SU-DHL-6 (cell line): ENCODE measurements at regions not wholly inside any gene's neighbourhood (a gene's known extent, or its start where the extent isn't known, plus 50 kb on each side); places are given as distances from the start of the nearest gene placed in this dataset.

ENCODE experiments used
- EZH2phosphoT487 ChIP-seq: fragments of 200-600 bp; sonication (generic), shearing (Covaris generic); conservative IDR thresholded peaks from 2 replicates; pipeline ENCODE4 v1.6.1; 2018; ENCODE audit warnings: mild to moderate bottlenecking, antibody characterized with exemption, low read length, moderate library complexity, mixed read lengths
- TF ChIP-seq, protein P1 (sequence below): fragments of 200-600 bp; sonication (generic); IDR thresholded peaks from one replicate; pipeline ENCODE4 v1.5.1; 2017; ENCODE audit warnings: antibody characterized with exemption, mild to moderate bottlenecking, low read length, moderate library complexity; ENCODE audit not compliant: insufficient read depth, poor library complexity, severe bottlenecking

- TF ChIP-seq, protein P1, sequence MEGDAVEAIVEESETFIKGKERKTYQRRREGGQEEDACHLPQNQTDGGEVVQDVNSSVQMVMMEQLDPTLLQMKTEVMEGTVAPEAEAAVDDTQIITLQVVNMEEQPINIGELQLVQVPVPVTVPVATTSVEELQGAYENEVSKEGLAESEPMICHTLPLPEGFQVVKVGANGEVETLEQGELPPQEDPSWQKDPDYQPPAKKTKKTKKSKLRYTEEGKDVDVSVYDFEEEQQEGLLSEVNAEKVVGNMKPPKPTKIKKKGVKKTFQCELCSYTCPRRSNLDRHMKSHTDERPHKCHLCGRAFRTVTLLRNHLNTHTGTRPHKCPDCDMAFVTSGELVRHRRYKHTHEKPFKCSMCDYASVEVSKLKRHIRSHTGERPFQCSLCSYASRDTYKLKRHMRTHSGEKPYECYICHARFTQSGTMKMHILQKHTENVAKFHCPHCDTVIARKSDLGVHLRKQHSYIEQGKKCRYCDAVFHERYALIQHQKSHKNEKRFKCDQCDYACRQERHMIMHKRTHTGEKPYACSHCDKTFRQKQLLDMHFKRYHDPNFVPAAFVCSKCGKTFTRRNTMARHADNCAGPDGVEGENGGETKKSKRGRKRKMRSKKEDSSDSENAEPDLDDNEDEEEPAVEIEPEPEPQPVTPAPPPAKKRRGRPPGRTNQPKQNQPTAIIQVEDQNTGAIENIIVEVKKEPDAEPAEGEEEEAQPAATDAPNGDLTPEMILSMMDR: no peak
- no peak for TF ChIP-seq EZH2phosphoT487
These were observed 126.9 kb upstream of the PLPPR5 start for GRCh38 chr1:99131546-99131945.
